ENCODE measurements at regions not wholly inside any gene's neighbourhood (a gene's known extent, or its start where the extent isn't known, plus 50 kb on each side); places are given as distances from the start of the nearest gene placed in this dataset.
"Not testable (repeated sequence)": the region's sequence is repeated elsewhere in the genome, so short reads cannot be mapped to it uniquely, and the experiment has no call there.

- 100% methylated on average over 2 of the region's 2 CpGs for WGBS (ENCODE audit: missing lambda C conversion rate)
- CTCF ChIA-PET, result interaction anchor here (0.8 to 1.3 kb wide), 2 partner anchors 61 to 243 kb away, joined by 3 read pairs; no protein-coding TSS in a partner anchor
- Histone ChIP-seq H3K4me1 (peaks cover 26% of the 10 kb centered on the region), H3K4me2 (no peak overlapping the region), H3K9me3 (no peaks in the 10 kb centered on the region), H3K27ac (peak overlapping the region in 1 of 2 experiments; percentile 4; a peak in 1 of 6 replicates), H3K4me3 (no peak overlapping the region)
- POLR2A ChIA-PET, result no interaction called here
- DNase-seq (ENCODE audit: low read depth in 1 of 2, low spot score in 1 of 2), result no peak
- ATAC-seq, result peak; percentile 43 to 51; a peak in 2 of 6 replicates
- FAIRE-seq, result no peak
- TF ChIP-seq HOXB5 (CRISPR knock-in tag; IDR thresholded peaks at IDR 0.05) (no peak), BCL3 (IDR thresholded peaks at IDR 0.05) (no peak), PBX3 (IDR thresholded peaks at IDR 0.05) (no peak)
These were observed 162.6 kb upstream of the AGR3 start for GRCh38 chr7:17044396-17044795.

GRCh38 chr7:17044861-17045260 lies 163.1 kb upstream of the AGR3 start:
- TF ChIP-seq FOXS1 (CRISPR knock-in tag; IDR thresholded peaks at IDR 0.05) (no peak), RARB (CRISPR knock-in tag; IDR thresholded peaks at IDR 0.05) (no peak), ATOH8 (CRISPR knock-in tag; IDR thresholded peaks at IDR 0.05; ENCODE audit: low read depth) (no peak)
- ATAC-seq, result no peak; a peak in 1 of 6 replicates
- Histone ChIP-seq H3K4me3 (no peak overlapping the region), H3K27ac (0 out of 6 replicates have a peak overlapping the region, but pooled peaks of 1 of the 2 experiments have one; percentile 4), H3K4me2 (no peak overlapping the region), H3K9me3 (no peaks in the 10 kb centered on the region), H3K4me1 (peaks cover 26% of the 10 kb centered on the region)
- 96% methylated on average over 2 of the region's 2 CpGs for WGBS (ENCODE audit: missing lambda C conversion rate)
- FAIRE-seq, result peak; percentile 23
- no peak for DNase-seq (ENCODE audit: low read depth in 1 of 2, low spot score in 1 of 2)
- ChIA-PET CTCF (interaction anchor here (0.8 to 1.3 kb wide), 2 partner anchors 62 to 244 kb away, joined by 3 read pairs; no protein-coding TSS in a partner anchor), POLR2A (no interaction called here)

- POLR2A ChIA-PET, result no interaction called here
- FAIRE-seq, result no peak
These were observed 164.5 kb upstream of the AGR3 start for GRCh38 chr7:17046259-17046658.

GRCh38 chr7:17046666-17047065 lies 164.9 kb upstream of the AGR3 start:
- ATAC-seq (no peak), DNase-seq (ENCODE audit: low read depth in 1 of 2, low spot score in 1 of 2) (no peak), FAIRE-seq (no peak)
- Histone ChIP-seq H3K4me2 (no peak overlapping the region), H3K27ac (no peak overlapping the region), H3K9me3 (no peaks in the 10 kb centered on the region), H3K4me1 (peaks cover 19% of the 10 kb centered on the region), H3K4me3 (no peak overlapping the region)
- no peak for TF ChIP-seq HOXB5 (CRISPR knock-in tag; IDR thresholded peaks at IDR 0.05)
- no peak for TF ChIP-seq PHF8 (IDR thresholded peaks at IDR 0.05; ENCODE audit: borderline replicate concordance, low read depth)
- TF ChIP-seq KDM1A (IDR thresholded peaks at IDR 0.05; ENCODE audit: low read depth), result no peak
- no peak for TF ChIP-seq PBX3 (IDR thresholded peaks at IDR 0.05)
- no peak for TF ChIP-seq HOXB13 (CRISPR knock-in tag; IDR thresholded peaks at IDR 0.05; ENCODE audit: low read depth)
- POLR2A ChIA-PET, result no interaction called here
- CTCF ChIA-PET, result interaction anchor here (1.1 to 1.6 kb wide), 2 partner anchors 11 to 16 kb away, joined by 3 to 7 read pairs; no protein-coding TSS in a partner anchor
- 83% methylated on average over 6 of the region's 6 CpGs for WGBS (ENCODE audit: missing lambda C conversion rate)

More at GRCh38 chr7:17046259-17046658, 164.5 kb upstream of the AGR3 start:
- WGBS (ENCODE audit: missing lambda C conversion rate), result 94% methylated on average over 2 of the region's 2 CpGs
- ATAC-seq (no peak), DNase-seq (ENCODE audit: low read depth in 1 of 2, low spot score in 1 of 2) (no peak)
- no peak overlapping the region for H3K4me3 ChIP-seq
- H3K4me1 ChIP-seq, result peaks cover 23% of the 10 kb centered on the region
- no peak overlapping the region for H3K4me2 ChIP-seq
- TF ChIP-seq HDAC2 (IDR thresholded peaks at IDR 0.05) (no peak), JUN (IDR thresholded peaks at IDR 0.05) (no peak), POLR2A (IDR thresholded peaks at IDR 0.05; ENCODE audit: low read length) (no peak), FOSL2 (IDR thresholded peaks at IDR 0.05) (no peak), FOSL2 (CRISPR knock-in tag; IDR thresholded peaks at IDR 0.05) (no peak), EHMT2 (IDR thresholded peaks at IDR 0.05; ENCODE audit: low read depth) (no peak), SMC3 (IDR thresholded peaks at IDR 0.05) (no peak)
- no peak overlapping the region for H3K27ac ChIP-seq
- H3K9me3 ChIP-seq, result no peaks in the 10 kb centered on the region
- CTCF ChIA-PET, result interaction anchor here (1.6 kb wide), 1 partner anchor 16 kb away, joined by 7 read pairs; no protein-coding TSS in a partner anchor

GRCh38 chr7:17053164-17053563 lies 171.4 kb upstream of the AGR3 start:
- H3K4me3 ChIP-seq; H3K4me1 ChIP-seq; H3K9me3 ChIP-seq; H3K27ac ChIP-seq; FAIRE-seq; CTCF ChIA-PET; POLR2A ChIA-PET; H3K4me2 ChIP-seq; ATAC-seq; DNase-seq (ENCODE audit: low read depth in 1 of 2, low spot score in 1 of 2): not testable (repeated sequence)
- 64% methylated on average over 8 of the region's 9 CpGs for WGBS (ENCODE audit: missing lambda C conversion rate)
